ENCODE measurements at regions not wholly inside any gene's neighbourhood (a gene's known extent, or its start where the extent isn't known, plus 50 kb on each side); places are given as distances from the start of the nearest gene placed in this dataset.
"Not testable (repeated sequence)": the region's sequence is repeated elsewhere in the genome, so short reads cannot be mapped to it uniquely, and the experiment has no call there.

DNA sequence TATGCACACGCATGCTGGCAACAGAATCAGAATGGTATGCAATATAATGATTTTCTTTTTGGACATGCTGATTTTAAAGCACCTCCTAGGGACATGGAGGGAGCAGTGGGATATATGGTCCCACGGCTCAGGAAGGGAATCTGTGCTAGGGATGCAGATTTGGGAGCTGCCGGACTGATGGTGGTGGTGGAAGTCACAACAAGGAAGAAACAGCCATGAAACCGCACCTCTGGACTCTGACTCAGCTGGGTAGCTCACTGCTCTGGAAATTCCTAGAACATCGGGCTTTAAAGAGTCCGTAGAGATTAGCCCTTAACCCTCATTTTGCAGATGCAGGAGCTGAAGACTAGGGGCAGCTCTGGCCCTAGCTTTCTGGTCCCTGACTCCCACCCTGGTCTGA lies 364.3 kb upstream of the KLHL29 start:
- no peak for DNase-seq

DNA sequence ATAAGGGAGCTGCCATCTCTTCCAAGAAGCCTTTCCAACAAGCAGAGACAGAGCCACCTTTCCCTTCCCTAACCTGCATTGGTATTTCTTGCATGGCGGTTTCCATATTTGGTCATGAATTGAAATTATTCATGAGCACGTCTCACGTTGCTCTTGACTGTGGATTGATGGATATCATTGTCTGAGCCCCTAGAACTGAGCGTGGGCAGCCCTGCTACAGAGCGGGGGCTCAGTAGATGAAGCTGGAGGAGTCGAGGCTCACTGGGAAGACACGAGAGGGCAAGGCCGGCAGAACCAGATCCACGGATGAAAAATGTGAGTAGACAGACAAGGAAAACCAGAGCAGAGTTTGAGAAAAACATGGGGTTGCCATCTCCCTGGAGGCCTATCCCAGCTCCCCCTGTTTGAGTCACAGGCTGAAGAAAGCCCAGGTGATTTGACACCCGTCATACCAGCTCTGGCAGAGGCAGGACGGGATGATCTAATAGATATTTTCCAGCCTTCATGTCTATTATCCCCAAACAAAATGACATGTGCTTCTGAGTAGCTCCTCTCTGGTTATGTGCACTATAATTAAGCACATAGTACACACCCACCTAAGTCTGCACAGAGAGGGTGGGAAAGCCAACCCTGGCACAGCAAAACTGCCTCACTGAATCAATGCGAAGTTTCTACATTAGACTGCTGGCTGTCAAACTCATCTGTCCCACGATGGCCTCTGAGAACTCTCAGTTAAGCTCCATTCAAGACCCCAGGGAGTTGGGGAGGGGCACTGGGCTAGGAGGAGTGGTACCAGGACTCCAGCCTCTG lies 363.5 kb upstream of the KLHL29 start:
- DNase-seq: no peak

DNA sequence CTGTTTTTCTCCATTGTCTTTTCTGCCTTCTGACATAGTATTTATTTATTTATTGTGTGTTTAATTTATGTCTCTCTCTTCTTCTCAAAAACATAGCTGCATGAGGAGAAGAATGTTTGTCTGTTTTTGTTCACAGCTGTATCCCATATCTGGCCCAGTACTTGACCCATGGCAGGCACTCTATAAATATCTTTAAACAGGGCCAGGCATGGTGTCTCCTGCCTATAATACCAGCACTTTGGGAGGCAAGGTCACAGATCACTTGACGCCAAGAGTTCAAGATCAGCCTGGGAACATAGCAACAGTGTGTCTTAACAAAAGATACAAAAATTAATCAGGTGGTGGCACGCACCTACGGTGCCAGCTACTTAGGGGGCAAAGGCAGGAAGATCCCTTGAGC lies 361.3 kb upstream of the KLHL29 start:
- no peak for DNase-seq

DNA sequence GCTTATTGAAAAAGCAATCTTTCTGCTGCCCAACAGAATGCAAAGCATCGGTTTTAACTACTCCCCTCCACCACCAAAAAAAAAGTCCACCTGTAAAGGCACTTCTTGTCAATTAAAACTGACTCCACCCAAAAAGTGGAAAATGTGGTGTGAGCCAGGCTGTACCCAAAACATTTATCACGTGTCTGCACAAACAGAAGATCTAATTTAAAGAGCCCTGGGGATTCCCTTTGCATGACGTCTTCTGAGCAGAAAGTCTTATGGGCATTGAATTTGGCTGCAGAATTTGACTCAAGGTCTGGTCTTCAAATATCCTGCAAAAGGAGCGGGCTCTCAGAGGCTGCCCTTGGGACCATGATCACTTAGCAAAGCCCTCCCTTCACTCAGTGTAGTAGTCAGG lies 358.3 kb upstream of the KLHL29 start:
- DNase-seq: no peak

DNA sequence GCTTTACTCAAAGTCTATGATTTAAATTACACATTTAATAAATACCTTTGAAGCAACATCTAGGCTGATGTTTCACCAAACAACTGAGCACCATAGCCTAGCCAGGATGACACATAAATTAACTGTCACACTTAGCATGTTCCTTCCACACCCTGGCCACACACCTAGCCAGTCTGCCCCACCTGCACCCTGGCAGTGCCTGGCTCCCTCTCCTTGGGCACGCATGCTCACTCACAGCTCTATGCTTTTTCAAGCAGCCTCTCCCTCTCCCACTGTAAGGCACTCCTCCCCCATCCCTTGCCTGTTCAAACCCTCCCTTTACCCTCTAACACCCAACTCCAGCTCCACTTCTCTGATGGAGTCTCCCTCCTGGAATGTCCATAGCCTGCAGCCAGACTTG lies 357.6 kb upstream of the KLHL29 start:
- DNase-seq: no peak

DNA sequence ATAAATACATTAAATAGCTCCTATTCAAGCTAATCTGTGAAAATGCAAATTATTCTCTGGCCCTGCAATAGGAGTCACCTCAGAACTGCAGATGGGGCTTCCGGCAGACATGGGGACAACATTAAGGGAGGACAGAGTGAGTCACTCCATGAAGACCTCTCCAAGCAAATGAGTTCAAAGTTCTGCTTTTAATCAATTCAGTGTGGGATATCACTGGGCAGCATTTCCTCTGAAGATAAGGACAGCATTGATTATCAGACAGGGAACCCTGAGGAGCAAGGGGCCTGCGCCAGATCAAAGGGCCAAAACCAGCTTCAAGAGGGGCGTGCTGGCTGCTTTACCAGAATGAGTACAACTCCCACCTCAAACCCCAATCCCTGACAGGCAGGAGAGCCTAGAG lies 356.9 kb upstream of the KLHL29 start:
- no peak for DNase-seq

DNA sequence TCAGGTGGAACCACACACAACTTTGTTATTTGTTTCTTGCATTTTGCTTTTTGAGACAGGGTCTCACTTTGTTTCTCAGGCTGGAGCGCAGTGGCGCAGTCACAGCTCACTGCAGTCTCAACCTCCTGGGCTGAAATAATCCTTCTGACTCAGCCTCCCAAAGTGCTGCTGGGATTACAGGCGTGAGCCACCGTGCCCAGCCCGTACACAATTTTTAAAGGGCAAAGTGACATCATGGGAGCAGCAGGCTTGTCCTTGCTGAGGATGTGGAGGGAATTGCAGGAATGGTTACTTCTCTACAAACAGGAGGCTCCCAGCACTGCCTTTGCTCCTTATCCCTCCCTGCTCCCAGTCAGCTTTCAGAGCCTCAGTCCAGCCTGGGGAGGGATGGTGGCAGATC lies 355.9 kb upstream of the KLHL29 start:
- DNase-seq: no peak

DNA sequence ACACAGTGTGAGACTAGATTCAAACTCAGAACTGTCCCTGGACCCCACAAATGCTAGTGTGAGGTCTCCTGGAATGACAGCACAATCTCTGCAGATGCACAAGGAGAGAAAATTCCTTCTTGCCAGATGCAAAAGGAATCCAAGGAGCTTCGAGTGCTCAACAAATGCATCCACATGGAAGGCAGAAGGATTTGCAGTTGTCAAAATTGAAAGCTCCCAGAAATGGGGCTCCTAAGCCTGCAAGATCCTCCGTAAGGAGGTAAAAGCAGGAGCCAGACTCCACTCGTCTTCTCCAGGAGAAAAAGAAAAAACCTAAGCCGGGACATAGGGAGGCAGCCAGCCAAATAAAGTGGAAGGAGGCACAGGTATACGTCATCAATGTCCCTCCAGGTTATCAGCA lies 355.0 kb upstream of the KLHL29 start:
- no peak for DNase-seq

DNA sequence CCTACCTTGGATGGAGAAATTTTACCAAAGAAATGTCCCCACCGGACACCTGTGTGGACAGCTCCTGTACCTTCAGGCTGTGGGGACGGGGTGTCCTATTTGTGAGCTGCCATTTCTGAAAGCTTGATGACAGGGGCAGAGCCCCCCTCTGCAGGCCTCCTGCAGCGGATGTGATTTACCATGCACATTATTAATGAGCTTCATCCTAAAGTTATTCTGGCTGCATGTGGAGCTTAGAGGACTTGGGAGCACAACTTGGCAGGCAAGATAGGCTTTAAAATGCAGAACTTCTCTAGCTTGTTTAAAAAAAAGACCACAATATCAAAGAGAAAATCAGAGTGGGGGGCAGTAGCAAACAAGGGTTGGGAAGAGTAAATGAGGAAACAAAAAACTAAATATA lies 350.0 kb upstream of the KLHL29 start:
- DNase-seq: no peak

DNA sequence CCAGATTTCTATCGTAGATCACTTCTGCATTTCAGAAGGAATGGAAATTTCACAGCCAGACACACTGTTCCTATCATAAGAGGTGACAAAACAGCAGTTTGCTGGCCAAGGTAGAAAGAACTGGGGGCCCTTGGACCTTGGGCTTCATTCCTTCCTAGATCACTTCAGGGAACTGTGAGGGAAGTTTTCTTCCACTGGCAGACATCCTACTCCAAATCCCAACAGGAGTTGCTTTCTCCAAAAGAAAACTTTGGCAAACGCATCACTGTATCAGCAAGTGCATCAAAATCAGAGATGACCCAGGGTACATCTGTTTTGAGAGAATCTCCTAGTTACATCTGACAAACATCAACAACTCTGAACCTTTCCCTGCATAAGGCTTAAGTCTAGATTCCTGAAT lies 348.4 kb upstream of the KLHL29 start:
- DNase-seq: no peak

DNA sequence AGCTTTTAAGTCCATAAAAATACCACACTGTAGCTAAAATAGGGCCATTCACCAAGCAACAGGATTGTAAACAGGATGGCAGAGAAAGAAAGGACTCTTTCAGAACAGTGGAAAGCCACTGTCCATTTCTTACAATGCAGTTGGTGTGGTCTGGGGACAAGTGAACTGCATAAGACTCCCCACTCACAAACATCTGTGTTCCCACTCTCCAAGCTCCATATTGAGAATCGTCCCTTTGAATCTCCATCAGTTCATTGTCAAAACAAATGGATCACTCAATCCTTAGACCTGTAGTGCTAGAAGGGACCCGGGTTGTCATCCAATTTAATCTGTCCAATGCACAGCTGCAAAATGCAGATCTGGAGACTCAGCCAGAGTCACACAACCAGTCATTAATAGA lies 347.4 kb upstream of the KLHL29 start:
- DNase-seq: no peak

DNA sequence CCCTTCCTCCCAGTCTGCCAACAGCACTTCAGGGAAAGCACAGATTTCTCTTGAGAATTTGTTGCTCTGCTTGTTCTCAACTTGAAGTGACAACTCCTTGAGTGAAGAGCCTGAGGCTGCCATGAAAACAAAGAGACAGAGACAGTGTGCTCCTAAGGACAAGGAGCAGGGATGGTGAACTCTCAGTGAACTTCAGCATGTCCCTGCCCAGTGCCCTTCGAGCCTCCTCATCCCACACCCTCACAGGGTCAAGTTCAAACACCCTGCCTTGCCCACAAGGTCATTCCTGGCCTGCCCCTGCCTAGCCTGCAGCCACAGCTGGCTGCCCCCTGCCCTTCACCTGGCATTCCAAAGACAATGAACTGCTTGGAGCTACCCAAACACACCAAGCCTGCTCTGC lies 343.5 kb upstream of the KLHL29 start:
- DNase-seq: no peak

DNA sequence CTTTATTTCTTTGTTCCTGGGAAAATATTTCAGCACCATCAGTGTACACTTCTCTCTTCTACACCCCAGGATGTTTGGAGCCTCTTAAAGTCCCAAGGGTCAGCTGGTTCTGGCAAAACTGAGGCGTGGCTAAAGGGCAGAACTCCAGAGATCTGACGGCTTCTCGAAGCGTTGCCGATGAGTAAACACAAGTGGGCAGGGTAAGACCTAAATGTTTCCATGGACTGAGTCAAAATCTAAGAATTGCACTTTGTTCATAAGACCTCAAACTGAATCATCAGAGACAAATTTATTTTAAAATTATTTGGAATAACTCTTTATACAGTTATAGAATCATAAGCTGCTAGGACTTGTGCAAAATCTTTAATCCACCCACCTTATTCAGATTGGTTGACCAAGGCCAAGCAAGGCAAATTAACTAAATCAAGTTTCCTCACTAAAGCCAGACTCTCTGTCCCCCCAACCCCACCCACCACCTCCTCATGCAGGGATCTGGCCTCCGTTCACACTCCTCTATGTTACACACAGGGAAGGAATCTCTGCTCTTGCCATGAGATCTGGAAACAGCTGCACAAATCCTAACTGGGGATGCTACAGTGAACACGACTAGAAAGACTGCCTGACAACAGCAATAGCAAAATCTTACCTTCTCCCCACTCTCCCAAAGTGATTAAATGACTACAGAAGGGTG lies 342.6 kb upstream of the KLHL29 start:
- DNase-seq: no peak

DNA sequence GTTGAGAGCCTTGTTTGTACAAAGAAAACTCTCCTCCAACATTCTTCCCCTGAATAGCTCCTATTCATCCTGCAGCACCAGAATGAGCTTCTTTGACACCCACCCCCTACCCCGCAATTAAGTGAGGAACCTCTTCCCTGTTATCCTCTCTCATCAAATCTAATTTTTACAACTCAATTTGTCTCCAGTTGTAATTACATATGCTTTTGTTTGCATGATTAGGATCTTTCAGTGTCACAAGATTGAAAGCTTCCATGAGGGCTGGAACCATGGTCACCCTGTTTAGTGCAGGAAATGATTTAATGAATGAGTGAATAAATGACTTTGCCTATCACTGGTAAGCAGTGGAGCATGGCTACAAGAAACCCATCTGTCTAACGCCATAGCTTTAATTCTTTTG lies 334.6 kb upstream of the KLHL29 start:
- DNase-seq: no peak

DNA sequence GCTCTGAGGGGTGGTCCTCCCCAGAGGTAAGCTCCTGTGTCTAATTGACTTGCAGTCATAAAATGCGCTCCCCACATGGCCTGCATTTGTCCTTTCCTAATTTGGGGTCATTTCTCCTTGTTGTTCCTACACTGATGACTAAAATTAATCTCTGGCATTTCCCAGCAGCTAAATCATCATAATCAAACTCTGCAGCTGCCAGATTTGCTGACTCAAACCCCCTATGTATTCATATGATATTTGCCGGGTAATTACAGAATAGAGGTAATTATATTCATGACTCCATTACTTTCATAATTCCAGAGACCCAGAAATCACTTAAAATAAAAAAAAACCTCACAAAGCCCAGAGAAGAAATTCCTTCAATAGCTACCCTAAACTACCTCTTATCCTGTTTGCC lies 331.4 kb upstream of the KLHL29 start:
- no peak for DNase-seq

DNA sequence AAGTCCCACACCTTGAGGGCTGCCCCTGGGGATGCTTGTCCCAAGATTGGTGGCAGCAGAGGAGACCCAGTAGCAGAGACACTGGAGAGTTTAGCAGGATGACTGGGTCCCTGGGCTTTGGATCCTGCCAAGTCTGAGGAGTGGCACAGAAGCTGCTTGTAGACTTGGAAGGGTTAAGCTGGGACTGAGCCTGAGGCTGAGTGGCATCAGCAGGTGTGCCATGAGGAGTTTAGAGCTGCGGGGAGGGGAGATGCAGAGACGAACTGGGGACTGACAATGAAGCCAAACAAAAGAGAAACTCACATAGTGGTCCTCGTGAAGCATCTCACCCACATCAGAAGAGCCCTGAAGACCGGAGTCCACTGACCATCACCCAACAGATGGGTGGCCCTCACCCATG lies 329.7 kb upstream of the KLHL29 start:
- no peak for DNase-seq

DNA sequence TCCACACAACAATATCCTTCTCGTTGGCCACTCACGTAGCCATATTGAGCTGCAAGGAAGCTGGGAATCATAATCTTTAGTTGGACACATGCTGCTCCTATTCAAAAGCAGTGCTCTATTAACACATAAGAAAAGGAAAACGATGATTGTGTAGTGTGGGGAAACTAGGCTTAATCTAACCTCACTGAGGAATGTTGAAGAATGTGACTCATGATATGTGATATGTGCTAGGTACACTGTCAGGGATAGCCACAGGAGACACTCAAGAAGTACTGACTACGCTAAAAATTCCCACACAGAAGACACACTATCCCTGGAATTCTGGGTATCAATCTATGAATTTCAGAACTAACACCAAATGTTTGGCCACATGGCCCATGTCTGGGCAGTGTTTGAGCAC lies 328.1 kb upstream of the KLHL29 start:
- not testable (repeated sequence) for DNase-seq

DNA sequence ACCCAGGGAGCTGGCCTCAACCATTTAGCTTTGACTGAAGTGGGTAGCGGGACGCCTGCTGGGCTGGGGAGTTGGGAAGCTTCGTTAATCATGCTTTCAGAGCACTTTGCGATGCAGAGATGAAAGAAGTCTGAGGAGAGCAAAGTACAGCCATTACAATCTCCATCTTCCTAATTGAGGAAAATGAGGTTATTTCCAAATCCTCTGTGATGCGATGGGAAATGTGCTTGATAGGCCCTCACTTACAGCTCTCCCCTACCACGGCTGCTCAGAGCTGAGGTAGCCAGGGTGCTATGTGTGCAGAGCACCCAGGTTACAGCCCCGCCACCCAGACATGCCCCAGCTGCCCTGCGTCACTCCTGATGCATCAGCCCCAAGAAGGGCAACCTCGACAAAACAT lies 326.5 kb upstream of the KLHL29 start:
- no peak for DNase-seq

DNA sequence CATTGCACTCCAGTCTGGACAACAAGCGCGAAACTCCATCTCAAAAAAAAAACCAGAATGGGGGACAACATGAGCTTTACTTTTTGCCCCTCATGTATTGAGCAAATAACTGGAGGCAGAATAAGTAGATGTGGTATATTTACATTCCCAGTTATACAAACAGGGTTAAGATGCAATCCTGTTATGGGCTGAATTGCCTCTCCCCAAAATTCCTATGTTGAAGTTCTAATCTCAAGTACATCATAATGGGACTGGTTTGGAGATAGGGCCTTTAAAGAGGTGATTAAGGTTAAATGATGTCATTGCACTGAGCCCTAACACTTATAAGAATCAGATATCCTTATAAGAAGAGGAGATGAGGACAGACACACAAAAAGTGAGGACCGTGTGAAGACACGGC lies 319.8 kb upstream of the KLHL29 start:
- DNase-seq: no peak

DNA sequence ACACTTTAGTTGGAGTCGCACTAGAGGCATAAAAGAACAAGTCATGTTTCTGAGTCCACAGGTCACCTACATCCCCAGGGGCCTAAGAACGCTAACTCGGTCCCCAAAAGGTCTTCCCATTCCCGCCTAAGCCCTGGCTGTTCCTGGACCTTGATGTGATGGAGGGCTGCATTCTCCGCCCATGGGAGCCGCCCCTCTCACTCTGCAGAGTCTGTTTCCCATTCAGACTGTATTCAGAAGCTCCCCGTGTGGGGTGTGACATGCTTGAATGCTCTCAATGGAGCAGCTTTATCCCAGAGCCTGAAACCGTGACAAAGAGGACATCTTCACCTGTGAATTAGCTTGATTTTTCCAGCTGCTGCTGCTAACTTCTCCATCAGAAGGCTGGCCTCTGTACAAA lies 319.0 kb upstream of the KLHL29 start:
- no peak for DNase-seq

DNA sequence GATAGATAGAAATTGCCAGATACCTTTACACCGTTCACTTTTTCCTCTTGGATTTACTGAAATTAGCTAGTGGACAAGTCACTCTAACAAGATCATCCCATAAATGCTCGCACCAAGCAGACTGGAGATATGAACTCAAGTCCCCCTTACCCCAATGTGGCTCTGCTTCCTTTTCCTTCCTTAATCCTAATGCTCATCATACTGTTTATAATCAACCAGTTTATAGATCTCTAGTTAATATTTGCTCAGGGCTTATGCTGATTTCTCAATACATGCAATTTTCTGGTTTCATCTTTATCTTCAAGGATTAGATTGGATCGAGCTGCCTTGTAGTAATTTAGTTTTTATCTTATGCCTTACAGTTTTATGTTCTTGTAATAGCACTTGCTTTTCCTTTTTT lies 318.3 kb upstream of the KLHL29 start:
- no peak for DNase-seq

DNA sequence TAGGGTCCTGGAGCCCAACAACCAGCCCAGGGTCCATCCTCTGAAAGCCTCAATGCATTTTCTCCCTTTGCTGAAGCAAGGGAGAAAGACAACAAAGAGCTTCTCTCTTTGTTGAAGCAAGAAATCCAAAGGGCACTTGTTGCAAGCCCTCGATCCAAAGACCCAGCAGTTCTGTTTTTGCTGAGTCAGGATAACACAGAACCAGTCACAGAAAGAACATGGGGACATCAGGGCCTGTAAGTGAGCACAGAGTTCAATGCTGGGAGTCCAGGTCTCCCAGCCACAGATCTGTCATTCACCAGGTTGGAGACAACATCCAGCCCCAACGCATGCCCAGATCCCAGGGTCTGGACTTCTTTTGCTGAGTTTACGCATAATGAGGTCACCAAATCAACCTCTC lies 315.8 kb upstream of the KLHL29 start:
- DNase-seq: no peak

DNA sequence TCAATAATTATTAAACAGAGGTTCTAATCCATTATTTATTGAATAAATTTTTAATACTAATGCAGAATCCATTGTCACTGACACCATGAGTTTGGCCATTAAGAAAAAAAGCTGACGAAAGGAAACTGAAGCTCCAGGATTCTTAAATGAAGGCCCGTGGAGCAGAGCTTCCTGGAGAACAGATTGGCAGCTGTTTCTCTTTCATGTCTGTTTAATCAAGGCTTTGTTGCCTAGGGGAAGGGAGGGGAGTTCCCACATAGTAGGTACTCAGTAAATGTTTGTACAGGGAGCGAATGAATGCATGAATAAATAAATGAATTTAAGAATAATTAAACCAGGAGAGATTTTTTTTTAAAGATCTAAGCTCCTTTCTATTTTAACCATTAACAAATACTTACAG lies 315.1 kb upstream of the KLHL29 start:
- DNase-seq: no peak

DNA sequence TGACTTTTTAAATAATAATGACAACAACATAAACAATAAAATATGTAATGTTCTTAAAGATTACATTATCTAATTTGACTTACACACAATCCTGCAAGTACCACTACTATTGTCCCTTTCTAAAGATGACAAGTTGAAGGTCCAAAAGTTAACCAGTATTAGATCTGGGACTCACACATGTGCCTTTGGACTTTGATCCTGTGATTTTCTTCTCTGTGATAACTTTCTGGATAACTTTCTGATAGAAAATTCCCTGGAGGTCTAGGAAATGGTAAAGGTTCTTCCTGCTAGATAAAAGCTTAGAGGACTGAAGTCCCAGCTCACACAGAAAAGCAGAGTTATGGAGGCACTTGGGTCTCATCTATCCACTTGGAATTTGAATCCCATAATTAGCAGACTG lies 311.9 kb upstream of the KLHL29 start:
- no peak for DNase-seq

DNA sequence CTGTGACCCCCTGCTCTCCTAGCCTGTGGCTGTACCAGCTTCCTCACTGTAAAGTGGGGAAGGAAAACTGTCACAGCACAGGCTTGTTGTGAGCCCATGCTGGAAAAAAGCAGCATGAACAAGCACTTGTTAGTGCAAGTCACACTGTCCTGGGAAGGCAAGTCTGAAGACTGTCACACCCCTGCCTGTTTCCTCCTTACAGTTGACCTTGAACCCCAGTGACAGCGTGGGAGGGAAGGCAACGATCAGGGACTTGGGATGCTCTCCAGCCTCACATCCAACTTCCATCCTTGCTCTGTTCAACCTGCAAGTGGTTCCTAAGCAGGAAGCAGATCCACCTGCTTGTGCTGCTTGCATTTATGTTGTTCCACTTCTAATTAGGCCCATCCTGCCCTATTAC lies 311.3 kb upstream of the KLHL29 start:
- DNase-seq: no peak

All from stimulated activated CD4-positive, alpha-beta T cell treated with anti-CD3 and anti-CD28 coated beads, Interleukin-2, amount 100 ng/mL, for 24 hours (primary cell).